NCI-H1694 (cell line): ENCODE measurements at regions not wholly inside any gene's neighbourhood (a gene's known extent, or its start where the extent isn't known, plus 50 kb on each side); places are given as distances from the start of the nearest gene placed in this dataset.
"Not testable (repeated sequence)": the region's sequence is repeated elsewhere in the genome, so short reads cannot be mapped to it uniquely, and the experiment has no call there.

ENCODE experiments used
- DNase-seq: peaks from one replicate; lab custom pipeline; 2025; lab: John Stamatoyannopoulos, UW

DNA sequence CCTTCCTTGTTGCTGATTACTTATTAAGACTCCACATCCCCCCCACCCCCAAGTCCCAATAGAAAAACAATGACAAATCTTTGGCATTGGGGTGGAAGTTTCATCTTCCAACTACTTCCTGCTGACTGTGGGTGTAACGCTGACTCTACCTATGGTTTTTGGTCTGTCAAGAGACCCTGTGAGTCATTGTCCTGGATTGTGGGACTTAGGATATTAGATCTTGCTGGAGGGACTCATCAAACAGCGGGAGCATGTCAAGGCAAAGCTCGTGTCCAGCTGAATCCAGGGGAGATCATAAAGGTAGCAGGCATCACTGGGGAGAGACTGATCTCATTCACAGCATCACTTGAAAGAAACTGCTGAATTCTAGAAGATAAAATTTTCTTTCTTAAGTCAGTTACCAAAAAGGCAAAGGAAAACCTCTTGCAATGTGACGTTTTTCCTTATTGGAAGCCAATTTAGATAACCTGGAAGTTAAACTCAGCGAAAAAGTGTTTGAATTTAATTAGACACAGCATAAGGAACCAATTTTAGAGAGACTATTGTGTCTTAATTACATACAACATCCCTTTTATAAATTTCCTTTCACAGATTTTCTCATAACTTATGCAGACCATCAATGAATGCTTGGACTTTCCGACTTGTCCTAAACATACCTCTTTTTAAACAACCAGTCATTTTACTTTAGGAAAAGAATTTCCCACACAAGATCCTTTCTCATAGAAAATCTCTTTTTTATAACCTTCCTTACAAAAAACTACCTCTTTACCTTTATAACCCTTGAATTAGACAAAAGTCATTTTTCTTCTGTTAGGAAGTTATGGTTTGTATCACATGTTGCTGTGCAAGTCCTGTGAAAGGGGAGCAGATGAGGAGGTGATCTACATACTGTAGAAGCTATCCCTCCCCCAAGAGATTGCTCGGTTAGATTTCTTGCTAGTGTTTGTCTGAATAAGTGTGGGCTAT lies 94.6 kb upstream of the SCAF11 start:
- DNase-seq: no peak

DNA sequence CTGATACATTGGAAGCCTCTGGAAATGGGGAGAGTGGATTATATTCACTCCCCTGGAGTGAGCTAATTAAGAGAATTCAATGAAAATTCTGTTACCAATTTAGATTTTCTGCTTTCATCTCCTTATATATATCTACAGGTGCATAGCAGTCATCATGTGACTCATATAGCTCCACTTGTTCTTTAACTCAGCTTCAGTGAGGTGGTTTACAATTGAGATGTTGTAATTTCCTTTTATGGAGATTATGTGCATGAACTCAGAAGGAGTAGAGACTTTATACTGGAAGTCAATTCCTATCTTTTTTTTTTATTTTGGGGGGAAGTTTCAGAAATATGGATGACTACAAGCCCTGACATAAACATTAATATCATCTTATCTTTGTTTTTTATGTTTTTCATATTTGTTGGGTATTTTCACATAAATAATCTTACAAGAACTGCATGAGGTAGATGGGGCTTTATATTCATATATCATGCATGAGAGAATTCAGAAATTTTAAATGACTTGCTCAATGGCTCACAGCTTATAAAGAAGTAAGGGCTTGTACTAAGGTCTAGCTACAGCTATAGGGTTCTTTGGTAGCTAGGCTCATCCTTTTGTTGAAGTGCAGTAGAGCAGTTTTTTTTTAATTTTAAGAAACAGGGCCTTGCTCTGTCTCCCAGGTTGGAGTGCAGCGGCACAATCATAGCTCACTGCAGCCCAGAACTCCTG lies 92.3 kb upstream of the SCAF11 start:
- no peak for DNase-seq

GRCh38 chr12:46073321-46073720 lies 82.9 kb upstream of the SCAF11 start:
- no peak for DNase-seq

- peak; percentile 13 for DNase-seq
Observed at GRCh38 chr12:46071769-46072624, 81.6 kb upstream of the SCAF11 start.

- no peak for DNase-seq
Observed at GRCh38 chr12:46071335-46071734, 81.0 kb upstream of the SCAF11 start.

GRCh38 chr12:46067094-46067493 lies 76.7 kb upstream of the SCAF11 start:
- no peak for DNase-seq

DNA sequence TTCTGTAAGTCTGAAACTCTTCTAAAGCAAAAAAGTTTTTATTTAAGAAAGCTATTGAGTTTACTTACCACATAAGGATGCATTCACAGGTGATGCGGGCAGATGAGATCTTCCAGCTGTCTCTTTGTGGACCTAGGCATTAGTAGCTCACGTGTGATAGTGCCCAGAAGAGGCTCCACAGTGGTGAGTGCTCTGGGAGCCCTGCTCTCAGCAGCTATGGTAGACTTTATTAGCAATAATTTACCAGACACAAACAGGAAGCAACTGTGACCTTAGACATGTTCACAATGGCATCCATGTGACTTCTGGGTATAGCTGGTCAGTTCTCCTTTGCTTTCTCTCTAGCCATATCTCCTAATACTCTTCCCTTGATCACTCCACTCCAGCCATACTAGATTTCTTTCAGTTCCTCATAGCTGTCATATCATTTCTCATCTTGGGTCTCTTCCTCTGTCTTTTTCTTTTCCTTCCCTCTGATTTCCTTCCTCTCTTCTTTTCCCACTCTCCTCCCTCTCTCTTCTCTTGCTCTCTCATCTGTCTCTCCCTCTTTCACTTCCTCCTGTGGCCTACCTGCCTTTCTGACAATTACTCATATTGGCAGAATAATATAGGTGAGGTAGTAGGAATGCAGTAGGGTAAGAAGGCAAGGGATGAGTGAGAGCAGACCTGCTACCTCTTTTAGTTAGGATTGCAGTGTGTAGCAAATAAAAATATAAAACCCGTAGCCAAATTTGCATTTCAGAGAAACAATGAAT lies 75.2 kb upstream of the SCAF11 start:
- DNase-seq: no peak

- DNase-seq: no peak
Observed at GRCh38 chr12:46064548-46064947, 74.2 kb upstream of the SCAF11 start.

DNA sequence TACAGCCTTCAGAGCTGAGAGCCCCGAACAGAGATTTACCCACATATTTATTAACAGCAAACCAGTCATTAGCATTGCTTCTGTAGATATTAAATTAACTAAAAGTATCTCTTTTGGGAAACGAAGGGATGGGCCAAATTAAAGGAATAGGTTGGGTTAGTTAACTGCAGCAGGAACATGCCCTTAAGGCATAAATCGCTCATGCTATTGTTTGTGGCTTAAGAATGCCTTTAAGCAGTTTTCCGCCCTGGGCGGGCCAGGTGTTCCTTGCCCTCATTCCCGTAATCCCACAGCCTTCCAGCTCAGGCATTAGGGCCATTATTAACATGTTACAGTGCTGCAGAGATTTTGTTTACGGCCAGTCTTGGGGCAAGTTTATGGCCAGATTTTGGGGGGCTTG lies 68.3 kb upstream of the SCAF11 start:
- not testable (repeated sequence) for DNase-seq

DNA sequence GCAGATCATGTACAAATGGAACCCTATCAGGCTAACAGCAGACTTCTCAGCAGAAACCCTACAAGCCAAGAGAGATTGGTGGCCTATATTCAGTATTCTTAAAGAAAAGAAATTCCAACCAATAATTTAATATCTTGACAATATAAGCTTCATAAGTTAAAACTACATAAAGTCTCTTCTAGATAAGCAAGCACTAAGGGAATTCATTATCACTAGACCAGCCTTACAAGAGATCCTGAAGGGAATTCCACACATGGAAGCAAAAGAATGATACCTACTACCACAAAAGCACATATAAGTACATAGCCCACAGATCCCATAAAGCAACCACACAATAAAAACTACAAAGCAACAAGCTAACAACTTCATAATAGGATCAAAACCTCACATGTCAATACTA lies 60.4 kb upstream of the SCAF11 start:
- no peak for DNase-seq

DNA sequence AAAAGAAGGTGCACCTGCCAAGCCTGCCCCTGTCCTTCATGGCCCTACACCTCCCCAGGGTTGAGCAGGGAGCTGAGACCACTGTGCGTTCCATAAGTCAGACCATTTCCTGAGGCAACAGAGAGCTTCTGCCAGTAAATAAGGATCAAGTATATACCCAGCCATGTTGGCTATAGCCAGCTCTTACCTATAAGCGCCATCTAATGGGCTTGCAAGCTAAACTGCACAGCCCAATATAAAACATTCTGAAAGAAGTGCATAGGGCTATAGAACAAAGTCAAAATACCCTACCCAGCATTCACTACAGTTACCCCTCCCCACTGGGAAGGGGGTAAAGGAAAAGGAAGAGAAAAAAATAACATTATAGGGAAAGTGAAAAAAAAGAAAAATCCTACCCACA lies 59.3 kb upstream of the SCAF11 start:
- no peak for DNase-seq

DNA sequence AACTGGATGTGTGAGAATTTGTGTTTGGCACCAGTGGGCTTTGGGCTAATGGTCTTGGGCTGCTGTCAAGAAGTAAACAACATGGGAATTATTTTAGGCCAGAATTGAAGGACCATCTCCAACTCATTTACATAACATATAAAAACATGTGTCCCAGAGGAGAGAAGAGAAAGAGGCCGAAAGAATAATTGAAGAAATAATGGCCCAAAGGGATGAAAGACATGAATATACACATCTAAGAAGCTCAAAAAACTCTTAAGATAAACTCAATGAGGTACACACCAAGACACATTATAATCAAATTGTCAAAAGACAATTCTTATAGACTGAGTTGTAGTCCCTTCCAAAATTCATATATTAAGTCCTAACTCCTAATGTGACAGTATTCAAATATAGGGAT lies 56.1 kb upstream of the SCAF11 start:
- no peak for DNase-seq

GRCh38 chr12:46043972-46044520 lies 53.7 kb upstream of the SCAF11 start:
- no peak for DNase-seq
